LNCaP clone FGC (cell line): ENCODE measurements at regions not wholly inside any gene's neighbourhood (a gene's known extent, or its start where the extent isn't known, plus 50 kb on each side); places are given as distances from the start of the nearest gene placed in this dataset.

Experiments used
- DNase-seq: peaks from one replicate; pipeline ENCODE4 v3.0.0-alpha.2; 2011; ENCODE audit warnings: low read depth
- H3K4me3 ChIP-seq: 2 replicates; pipeline ENCODE4 v1.5.1; 2011; ENCODE audit warnings: mild to moderate bottlenecking, low read depth, low read length, control low read depth
- TF ChIP-seq, protein P1 (sequence below): IDR thresholded peaks from 2 replicates; pipeline ENCODE4 v1.5.1; 2012; ENCODE audit warnings: mild to moderate bottlenecking; ENCODE audit not compliant: control insufficient read depth, insufficient read depth; ENCODE audit errors: extremely low read depth

DNA sequence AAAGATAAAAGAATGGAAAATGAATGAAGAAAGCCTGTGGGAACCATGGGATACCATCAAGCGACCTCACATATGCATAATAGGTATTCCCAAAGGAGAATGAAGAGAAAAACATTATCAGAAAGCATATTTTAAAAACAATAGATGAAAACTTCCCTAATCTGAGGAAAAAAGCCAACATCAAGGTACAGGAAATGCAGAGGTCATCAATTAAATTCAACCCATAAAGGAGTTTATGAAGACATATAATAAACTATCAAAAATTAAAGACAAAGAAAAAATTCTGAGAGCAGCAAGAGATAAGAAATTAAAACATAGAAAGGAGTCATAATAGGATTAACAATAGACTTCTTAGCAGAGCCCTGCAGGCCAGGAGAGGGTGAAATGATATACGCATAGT is 397.5 kb downstream of the GPM6A start:
- DNase-seq = no peak
- H3K4me3 ChIP-seq = no peak overlapping the region
- TF ChIP-seq, protein P1, sequence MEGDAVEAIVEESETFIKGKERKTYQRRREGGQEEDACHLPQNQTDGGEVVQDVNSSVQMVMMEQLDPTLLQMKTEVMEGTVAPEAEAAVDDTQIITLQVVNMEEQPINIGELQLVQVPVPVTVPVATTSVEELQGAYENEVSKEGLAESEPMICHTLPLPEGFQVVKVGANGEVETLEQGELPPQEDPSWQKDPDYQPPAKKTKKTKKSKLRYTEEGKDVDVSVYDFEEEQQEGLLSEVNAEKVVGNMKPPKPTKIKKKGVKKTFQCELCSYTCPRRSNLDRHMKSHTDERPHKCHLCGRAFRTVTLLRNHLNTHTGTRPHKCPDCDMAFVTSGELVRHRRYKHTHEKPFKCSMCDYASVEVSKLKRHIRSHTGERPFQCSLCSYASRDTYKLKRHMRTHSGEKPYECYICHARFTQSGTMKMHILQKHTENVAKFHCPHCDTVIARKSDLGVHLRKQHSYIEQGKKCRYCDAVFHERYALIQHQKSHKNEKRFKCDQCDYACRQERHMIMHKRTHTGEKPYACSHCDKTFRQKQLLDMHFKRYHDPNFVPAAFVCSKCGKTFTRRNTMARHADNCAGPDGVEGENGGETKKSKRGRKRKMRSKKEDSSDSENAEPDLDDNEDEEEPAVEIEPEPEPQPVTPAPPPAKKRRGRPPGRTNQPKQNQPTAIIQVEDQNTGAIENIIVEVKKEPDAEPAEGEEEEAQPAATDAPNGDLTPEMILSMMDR = no peak

DNA sequence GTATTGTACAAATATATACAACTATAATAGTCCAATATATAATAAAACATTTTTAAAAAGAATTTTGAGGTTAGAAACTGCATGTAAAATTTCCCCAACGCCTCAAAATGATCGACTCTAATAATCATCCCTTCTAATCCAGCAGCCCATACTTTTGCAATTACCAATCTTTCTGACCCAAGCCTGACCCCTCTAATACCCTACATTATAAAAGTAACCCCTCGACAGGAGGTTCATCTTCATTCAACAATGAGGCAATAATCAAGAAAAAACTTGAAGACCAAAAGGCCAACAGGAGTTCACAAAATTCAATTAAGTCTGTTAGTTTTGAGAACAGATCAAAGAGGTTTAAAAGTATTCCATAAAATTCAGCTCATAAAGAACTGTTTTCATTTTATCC is 393.5 kb downstream of the GPM6A start:
- TF ChIP-seq, protein P1 = no peak
- no peak for DNase-seq
- no peak overlapping the region for H3K4me3 ChIP-seq

DNA sequence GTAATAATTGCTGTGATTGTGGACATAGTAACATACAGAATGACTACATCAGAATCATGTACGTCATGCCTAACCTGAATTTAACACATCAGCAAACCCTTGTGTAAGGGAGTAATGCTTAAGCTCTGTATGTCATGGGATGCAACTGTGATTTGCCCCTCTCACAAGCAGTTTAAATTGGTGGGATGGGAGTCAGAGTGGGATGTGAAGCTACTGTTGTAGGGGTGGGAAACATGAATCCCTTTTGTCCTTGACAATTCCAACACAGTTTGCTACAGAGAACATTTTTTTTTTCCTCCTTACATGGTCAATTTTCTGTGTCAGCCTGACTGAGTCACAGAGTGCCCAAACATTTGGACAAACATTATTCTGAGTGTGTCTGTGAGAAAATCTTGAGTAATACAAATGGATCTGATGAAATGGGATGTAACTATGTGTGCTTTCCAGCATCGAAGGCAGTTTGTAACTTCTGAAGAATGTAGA is 392.8 kb downstream of the GPM6A start:
- DNase-seq = no peak
- no peak overlapping the region for H3K4me3 ChIP-seq
- TF ChIP-seq, protein P1 = no peak

DNA sequence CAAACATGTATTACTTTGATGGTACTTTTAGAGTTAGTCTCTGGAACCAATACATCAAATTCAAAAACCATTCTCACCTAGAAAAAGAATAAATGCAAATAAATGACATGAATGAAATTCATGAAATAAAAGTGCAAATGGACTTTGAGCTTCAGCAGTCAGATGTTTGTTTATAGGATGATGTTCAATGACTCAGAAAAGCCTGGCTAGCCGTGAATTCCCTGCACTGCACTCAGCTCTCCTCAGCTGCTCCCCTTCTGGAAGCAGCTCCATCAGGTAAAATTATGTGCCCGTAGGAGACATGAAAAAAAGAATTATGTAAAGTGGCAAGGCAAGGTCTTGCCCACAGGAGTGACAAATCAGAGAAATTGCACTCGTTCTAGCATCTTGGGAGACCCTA is 390.6 kb downstream of the GPM6A start:
- no peak overlapping the region for H3K4me3 ChIP-seq
- TF ChIP-seq, protein P1 = no peak
- DNase-seq = no peak

DNA sequence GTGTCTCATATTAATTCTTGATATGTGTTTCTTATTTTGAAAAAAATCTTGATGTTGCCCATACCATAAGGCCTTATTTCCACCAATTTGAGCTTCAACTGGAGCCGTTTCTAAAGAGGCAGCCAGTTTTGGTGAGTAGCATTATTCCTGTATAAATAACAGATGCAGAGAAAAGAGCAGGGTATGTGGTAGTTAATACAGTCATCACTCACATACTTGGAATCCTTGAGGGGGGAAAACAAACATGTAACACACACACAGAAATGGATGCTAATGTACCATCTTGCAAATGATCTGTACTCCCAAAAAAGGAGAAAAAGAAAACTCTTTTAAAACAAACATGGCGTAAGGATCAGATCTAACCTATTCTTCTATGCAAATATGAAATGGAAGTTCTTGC is 389.7 kb downstream of the GPM6A start:
- DNase-seq = no peak
- no peak overlapping the region for H3K4me3 ChIP-seq
- TF ChIP-seq, protein P1 = no peak

DNA sequence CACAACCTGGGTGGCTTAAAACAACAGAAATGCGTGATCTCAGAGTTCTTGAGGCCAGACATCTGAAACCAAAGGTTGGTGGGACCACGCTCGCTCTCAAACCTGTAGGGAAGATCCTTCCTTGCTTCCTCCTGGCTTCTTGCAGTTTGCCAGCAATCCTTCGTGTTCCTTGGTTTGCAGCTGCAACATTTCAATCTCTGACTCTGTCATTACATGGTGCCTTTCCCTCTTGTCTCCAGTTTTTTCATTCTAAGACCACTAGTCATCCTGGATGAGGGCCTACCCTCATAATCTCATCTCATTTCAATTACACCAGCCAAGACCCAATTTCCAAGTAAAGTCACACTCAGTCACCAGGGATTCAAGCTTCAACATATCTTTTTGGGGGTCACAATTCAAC is 388.0 kb downstream of the GPM6A start:
- TF ChIP-seq, protein P1 = no peak
- H3K4me3 ChIP-seq = no peak overlapping the region
- DNase-seq = no peak

DNA sequence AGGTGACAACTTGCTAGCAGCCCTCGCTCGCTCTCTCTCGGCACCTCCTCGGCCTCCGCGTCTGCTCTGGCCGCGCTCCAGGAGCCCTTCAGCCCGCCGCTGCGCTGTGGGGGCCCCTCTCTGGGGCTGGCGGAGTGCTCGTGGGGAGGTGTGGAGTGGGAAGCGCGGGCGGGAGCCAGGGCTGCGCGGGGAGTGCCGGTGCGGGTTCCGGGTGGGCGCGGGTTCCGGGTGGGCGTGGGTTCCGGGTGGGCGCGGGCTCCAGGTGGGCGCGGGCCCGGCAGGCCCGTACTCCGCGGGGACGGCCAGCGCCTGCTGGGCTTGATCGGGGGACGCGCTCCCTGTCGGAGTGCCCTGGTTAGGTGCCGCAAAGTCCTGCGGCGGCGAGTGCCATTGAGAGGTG is 384.3 kb downstream of the GPM6A start:
- H3K4me3 ChIP-seq = no peak overlapping the region
- TF ChIP-seq, protein P1 = no peak
- no peak for DNase-seq
